Transverse colon (tissue), 4 donors: ENCODE measurements at regions not wholly inside any gene's neighbourhood (a gene's known extent, or its start where the extent isn't known, plus 50 kb on each side); places are given as distances from the start of the nearest gene placed in this dataset.

Experiments
- DNase-seq: peaks from one replicate; pipeline ENCODE4 v3.0.0-alpha.2; 2019
- H3K27ac ChIP-seq, 4 donors: fragments of 200-600 bp; sonication (generic); 2 replicates each; pipeline ENCODE4 v1.5.1; 2016 to 2018; ENCODE audit warnings: inconsistent platforms in 4 of 4
- H3K27me3 ChIP-seq: fragments of 200-600 bp; sonication (generic); 2 replicates; pipeline ENCODE4 v1.5.1; 2017; ENCODE audit warnings: inconsistent platforms
- H3K36me3 ChIP-seq, 4 donors: fragments of 200-600 bp; sonication (generic); 2 replicates each; pipeline ENCODE4 v1.5.1; 2017 to 2019; ENCODE audit warnings: inconsistent platforms in 4 of 4
- H3K4me1 ChIP-seq, 4 donors: fragments of 200-600 bp; sonication (generic); 2 replicates each; pipeline ENCODE4 v1.5.1; 2017 to 2020; ENCODE audit warnings: inconsistent platforms in 4 of 4
- H3K4me3 ChIP-seq, 4 donors: fragments of 200-600 bp; sonication (generic); 1 replicate in 1 of 4; 2 replicates in 3 of 4; pipeline versions ENCODE4 v1.5.1 to v1.6.1; 2017 to 2019; ENCODE audit warnings: inconsistent platforms in 4 of 4
- H3K9me3 ChIP-seq, 2 donors: fragments of 200-600 bp; sonication (generic); 2 replicates each; pipeline ENCODE4 v1.5.1; 2017 to 2019; ENCODE audit warnings: inconsistent platforms in 2 of 2
- EP300 ChIP-seq: sonication (generic); formaldehyde crosslinking; IDR thresholded peaks from one replicate; pipeline ENCODE4 v1.6.1; 2017; ENCODE audit warnings: antibody characterized with exemption, low read depth
- POLR2A ChIP-seq: fragments of 450-650 bp; IDR thresholded peaks from one replicate; pipeline ENCODE4 v1.6.1; 2016; ENCODE audit warnings: antibody characterized with exemption, mild to moderate bottlenecking, moderate library complexity
- POLR2AphosphoS5 ChIP-seq, 3 donors: sonication (generic); formaldehyde crosslinking; IDR thresholded peaks; one replicate each; pipeline ENCODE4 v1.6.1; 2016; ENCODE audit warnings: antibody characterized with exemption in 3 of 3
- WGBS, 2 donors: methylation state at CpG; one replicate each; pipeline ENCODE4 v1.1.5; 2018; ENCODE audit warnings: low coverage in 1 of 2; 5-methylcytosine and 5-hydroxymethylcytosine counted together
- in situ Hi-C, 4 donors: fragments of 200-750 bp; cut with MboI; loops; one replicate each; pipeline versions ENCODE4 v1.15.0 to v1.15.1; 2017; ENCODE audit warnings: low sequenced_read_pairs in 3 of 4, low pct_ligation_motif_present in 1 of 4, low pct_unique_long_range_greater_than_20kb in 1 of 4
- intact Hi-C: fragments of 100-400 bp; cut with DNase I; formaldehyde crosslinking; loops from one replicate; pipeline ENCODE4 v1.15.1; 2023; ENCODE audit warnings: low total_unique reads
- TF ChIP-seq, protein P1 (sequence below), 5 experiments: fragments of 200-600 bp in 3 of 5; fragments of 450-650 bp in 2 of 5; sonication (generic) in 3 of 5; IDR thresholded peaks; 1 replicate in 2 of 5; 2 replicates in 3 of 5; pipeline ENCODE4 v1.5.1; 2016 to 2017; ENCODE audit warnings: antibody characterized with exemption in 5 of 5, inconsistent platforms in 3 of 5, mild to moderate bottlenecking in 2 of 5, moderate library complexity in 1 of 5

DNA sequence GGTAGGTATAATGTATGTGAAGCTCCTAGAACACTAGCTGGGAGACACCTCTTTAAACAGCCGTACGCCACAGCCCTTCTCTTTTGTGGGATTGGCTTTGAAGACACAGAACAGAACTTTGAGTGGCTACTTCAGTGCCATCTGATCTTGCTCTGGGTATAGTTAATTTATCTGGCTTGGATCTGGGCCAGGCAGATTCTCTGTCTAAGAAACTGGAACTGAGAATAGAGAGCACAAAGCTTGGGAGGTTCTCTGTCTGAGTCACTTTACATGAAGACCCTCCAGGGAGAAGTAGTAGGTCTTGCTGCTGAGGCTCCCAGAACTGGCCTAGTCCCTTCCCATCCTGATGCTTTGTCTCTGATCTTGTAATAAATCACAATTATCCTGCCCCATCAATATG, 721.0 kb upstream of the KIF2B start:
- Histone ChIP-seq H3K36me3 (no peaks in the 10 kb centered on the region), H3K27ac (no peak overlapping the region), H3K27me3 (no peaks in the 10 kb centered on the region), H3K9me3 (no peaks in the 10 kb centered on the region), H3K4me3 (no peak overlapping the region), H3K4me1 (no peaks in the 10 kb centered on the region)
- in situ Hi-C loops (no loop called here), intact Hi-C loops (no loop called here)
- 86% methylated on average over 2 of the region's 2 CpGs; no CpG with 5 or more reads in 1 of the 2 donors for WGBS, 2 donors
- no peak for DNase-seq
- TF ChIP-seq POLR2A = no peak
- TF ChIP-seq, protein P1, sequence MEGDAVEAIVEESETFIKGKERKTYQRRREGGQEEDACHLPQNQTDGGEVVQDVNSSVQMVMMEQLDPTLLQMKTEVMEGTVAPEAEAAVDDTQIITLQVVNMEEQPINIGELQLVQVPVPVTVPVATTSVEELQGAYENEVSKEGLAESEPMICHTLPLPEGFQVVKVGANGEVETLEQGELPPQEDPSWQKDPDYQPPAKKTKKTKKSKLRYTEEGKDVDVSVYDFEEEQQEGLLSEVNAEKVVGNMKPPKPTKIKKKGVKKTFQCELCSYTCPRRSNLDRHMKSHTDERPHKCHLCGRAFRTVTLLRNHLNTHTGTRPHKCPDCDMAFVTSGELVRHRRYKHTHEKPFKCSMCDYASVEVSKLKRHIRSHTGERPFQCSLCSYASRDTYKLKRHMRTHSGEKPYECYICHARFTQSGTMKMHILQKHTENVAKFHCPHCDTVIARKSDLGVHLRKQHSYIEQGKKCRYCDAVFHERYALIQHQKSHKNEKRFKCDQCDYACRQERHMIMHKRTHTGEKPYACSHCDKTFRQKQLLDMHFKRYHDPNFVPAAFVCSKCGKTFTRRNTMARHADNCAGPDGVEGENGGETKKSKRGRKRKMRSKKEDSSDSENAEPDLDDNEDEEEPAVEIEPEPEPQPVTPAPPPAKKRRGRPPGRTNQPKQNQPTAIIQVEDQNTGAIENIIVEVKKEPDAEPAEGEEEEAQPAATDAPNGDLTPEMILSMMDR (IDR thresholded peaks at IDR 0.05) = no peak
- no peak for TF ChIP-seq EP300

DNA sequence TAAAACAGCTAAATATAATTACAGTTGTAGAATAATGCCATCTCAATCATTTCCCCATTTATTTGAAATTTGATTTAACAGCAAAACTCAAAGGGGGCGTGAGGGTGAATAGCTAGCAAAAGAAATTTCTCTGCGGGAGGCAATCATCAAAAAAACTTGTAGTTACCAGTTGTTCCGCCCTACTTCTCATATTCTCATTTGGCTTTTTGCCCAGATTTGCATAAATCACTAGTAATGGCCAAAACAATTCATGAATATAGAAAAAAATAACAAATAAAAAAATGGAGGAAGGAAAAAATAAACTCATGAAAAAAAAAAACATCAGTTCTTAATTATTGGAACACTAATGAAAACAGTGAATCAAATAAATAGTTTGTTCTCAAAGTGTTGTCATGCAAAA, 722.6 kb upstream of the KIF2B start:
- in situ Hi-C loops (no loop called here), intact Hi-C loops (no loop called here)
- TF ChIP-seq POLR2A (no peak), POLR2AphosphoS5 (IDR thresholded peaks at IDR 0.05) (no peak), EP300 (no peak)
- TF ChIP-seq, protein P1 (IDR thresholded peaks at IDR 0.05) = no peak
- WGBS, 2 donors = 80 to 91% methylated on average over 3 of the region's 3 CpGs
- Histone ChIP-seq H3K9me3 (no peaks in the 10 kb centered on the region), H3K36me3 (no peaks in the 10 kb centered on the region), H3K4me1 (no peaks in the 10 kb centered on the region), H3K4me3 (no peak overlapping the region), H3K27me3 (no peaks in the 10 kb centered on the region), H3K27ac (no peak overlapping the region)
- DNase-seq = no peak

DNA sequence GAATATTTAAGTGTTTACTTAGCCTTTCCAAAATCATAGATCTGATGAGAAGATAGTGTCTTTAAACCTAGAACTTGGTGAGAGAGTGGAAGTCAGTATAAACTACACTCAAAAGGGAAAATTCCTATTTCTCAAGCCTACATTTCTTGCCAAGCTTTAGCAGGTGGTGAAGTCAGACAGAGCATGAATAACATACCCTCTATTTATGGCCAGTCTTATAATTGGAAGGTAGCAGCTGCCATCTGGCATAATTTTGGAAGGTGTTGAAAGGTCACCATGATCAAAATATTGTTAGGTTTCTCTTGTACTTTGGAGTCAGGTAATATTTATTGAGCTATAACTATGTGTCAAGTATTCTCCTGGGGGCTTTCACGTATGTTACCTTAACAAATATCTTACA, 729.3 kb upstream of the KIF2B start:
- Histone ChIP-seq H3K27me3 (no peaks in the 10 kb centered on the region), H3K27ac (no peak overlapping the region), H3K9me3 (no peaks in the 10 kb centered on the region), H3K36me3 (no peaks in the 10 kb centered on the region), H3K4me1 (no peaks in the 10 kb centered on the region), H3K4me3 (no peak overlapping the region)
- DNase-seq = no peak
- in situ Hi-C loops = no loop called here
- WGBS, 2 donors = 55 to 71% methylated on average over 1 of the region's 1 CpG
- intact Hi-C loops = no loop called here
- TF ChIP-seq, protein P1 (IDR thresholded peaks at IDR 0.05) = no peak
- TF ChIP-seq POLR2A (no peak), EP300 (no peak), POLR2AphosphoS5 (IDR thresholded peaks at IDR 0.05) (no peak)

DNA sequence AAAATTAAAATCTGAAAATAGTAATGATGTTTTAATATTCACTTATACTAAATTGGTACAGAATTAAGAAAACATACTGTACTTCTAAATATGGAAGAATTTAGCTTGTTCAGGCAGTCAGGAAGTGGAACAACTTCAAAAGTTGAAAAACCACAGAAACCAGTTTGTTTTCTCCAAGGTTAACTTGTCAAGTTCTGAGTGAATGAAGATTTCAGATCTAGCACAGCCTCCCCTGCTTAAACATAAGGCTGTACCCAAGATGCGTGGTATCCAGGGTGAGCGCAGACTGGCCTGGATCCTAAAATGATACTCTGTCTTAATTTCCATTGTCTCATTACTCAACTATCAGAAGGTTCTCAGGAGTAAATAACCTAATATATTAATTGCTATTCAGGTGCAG, 730.7 kb upstream of the KIF2B start:
- DNase-seq = no peak
- no peak overlapping the region for H3K27ac ChIP-seq

More for the DNA sequence above, 730.7 kb upstream of the KIF2B start:
- no peaks in the 10 kb centered on the region for H3K36me3 ChIP-seq
- no peaks in the 10 kb centered on the region for H3K27me3 ChIP-seq
- TF ChIP-seq POLR2A (no peak), EP300 (no peak), POLR2AphosphoS5 (IDR thresholded peaks at IDR 0.05) (no peak)
- TF ChIP-seq, protein P1 (IDR thresholded peaks at IDR 0.05) = no peak
- no peaks in the 10 kb centered on the region for H3K4me1 ChIP-seq
- H3K9me3 ChIP-seq = no peaks in the 10 kb centered on the region
- H3K4me3 ChIP-seq = no peak overlapping the region
- intact Hi-C loops = no loop called here
- whole genome bisulfite sequencing, 2 donors = 91 to 100% methylated on average over 2 of the region's 2 CpGs
- in situ Hi-C loops = no loop called here
